Muscle of leg (tissue), 3 donors: ENCODE measurements at regions not wholly inside any gene's neighbourhood (a gene's known extent, or its start where the extent isn't known, plus 50 kb on each side); places are given as distances from the start of the nearest gene placed in this dataset.
A peak's percentile ranks its signal among the peaks of the same experiment; 100 is the strongest.

Experiments used
- DNase-seq: peaks from one replicate; pipeline ENCODE4 v3.0.0; 2013
- H3K27ac ChIP-seq: one replicate; pipeline ENCODE4 v1.5.1; 2013; ENCODE audit warnings: mild to moderate bottlenecking, low read length, control low read depth
- H3K27me3 ChIP-seq: one replicate; pipeline ENCODE4 v1.6.1; 2013; ENCODE audit warnings: low read length; ENCODE audit not compliant: control insufficient read depth, insufficient read depth
- H3K36me3 ChIP-seq: one replicate; pipeline ENCODE4 v1.6.1; 2013; ENCODE audit warnings: low read length; ENCODE audit not compliant: control insufficient read depth, insufficient read depth
- H3K4me1 ChIP-seq: one replicate; pipeline ENCODE4 v1.6.1; 2013; ENCODE audit warnings: low read length; ENCODE audit not compliant: control insufficient read depth, insufficient read depth
- H3K4me3 ChIP-seq: one replicate; pipeline ENCODE4 v1.5.1; 2013; ENCODE audit warnings: low read length, control low read depth
- H3K9me3 ChIP-seq: replicated peaks from 2 replicates; pipeline ENCODE4 v1.6.1; 2013; ENCODE audit warnings: low read depth, low read length; ENCODE audit not compliant: control insufficient read depth
- WGBS: methylation state at CpG from one replicate; pipeline ENCODE4 v1.1.5; 2013; ENCODE audit warnings: missing lambda C conversion rate; ENCODE audit not compliant: insufficient coverage; 5-methylcytosine and 5-hydroxymethylcytosine counted together

GRCh38 chr9:135260221-135261180, 173.0 kb downstream of the OLFM1 start:
- Histone ChIP-seq H3K4me3 (no peak overlapping the region), H3K36me3 (no peaks in the 10 kb centered on the region), H3K27me3 (peaks cover 12% of the 10 kb centered on the region), H3K4me1 (peaks cover 4% of the 10 kb centered on the region), H3K9me3 (no peaks in the 10 kb centered on the region), H3K27ac (no peak overlapping the region)
- peak; percentile 25 for DNase-seq
- WGBS, result 38% methylated on average over 25 of the region's 35 CpGs

- H3K27me3 ChIP-seq, result peaks cover 20% of the 10 kb centered on the region
- H3K4me3 ChIP-seq, result no peak overlapping the region
- WGBS, result 30% methylated on average over 4 of the region's 7 CpGs
- H3K9me3 ChIP-seq, result no peaks in the 10 kb centered on the region
- DNase-seq, result no peak
- peaks cover 4% of the 10 kb centered on the region for H3K4me1 ChIP-seq
- no peak overlapping the region for H3K27ac ChIP-seq
- no peaks in the 10 kb centered on the region for H3K36me3 ChIP-seq
These were observed 174.8 kb downstream of the OLFM1 start for GRCh38 chr9:135262248-135262647.

- peaks cover 4% of the 10 kb centered on the region for H3K4me1 ChIP-seq
- peaks cover 29% of the 10 kb centered on the region for H3K27me3 ChIP-seq
- no peak overlapping the region for H3K27ac ChIP-seq
- no peak overlapping the region for H3K4me3 ChIP-seq
- H3K36me3 ChIP-seq, result no peaks in the 10 kb centered on the region
- 83% methylated on average over 3 of the region's 5 CpGs for WGBS
- DNase-seq, result no peak
- no peaks in the 10 kb centered on the region for H3K9me3 ChIP-seq
These were observed 176.0 kb downstream of the OLFM1 start for GRCh38 chr9:135263511-135263910.

GRCh38 chr9:135265931-135266330, 178.5 kb downstream of the OLFM1 start:
- WGBS, result 56% methylated on average over 4 of the region's 10 CpGs
- DNase-seq, result no peak
- peaks cover 22% of the 10 kb centered on the region for H3K27me3 ChIP-seq

GRCh38 chr9:135267191-135267809, 179.8 kb downstream of the OLFM1 start:
- no peaks in the 10 kb centered on the region for H3K36me3 ChIP-seq
- H3K27ac ChIP-seq, result no peak overlapping the region
- H3K4me1 ChIP-seq, result no peaks in the 10 kb centered on the region
- no peak overlapping the region for H3K4me3 ChIP-seq
- H3K27me3 ChIP-seq, result peaks cover 24% of the 10 kb centered on the region
- H3K9me3 ChIP-seq, result no peaks in the 10 kb centered on the region
- 57% methylated on average over 19 of the region's 19 CpGs for WGBS
- DNase-seq, result no peak

More at GRCh38 chr9:135265931-135266330, 178.5 kb downstream of the OLFM1 start:
- no peak overlapping the region for H3K27ac ChIP-seq
- no peak overlapping the region for H3K4me3 ChIP-seq
- H3K4me1 ChIP-seq, result no peaks in the 10 kb centered on the region
- no peaks in the 10 kb centered on the region for H3K36me3 ChIP-seq
- H3K9me3 ChIP-seq, result no peaks in the 10 kb centered on the region

GRCh38 chr9:135268031-135268430, 180.6 kb downstream of the OLFM1 start:
- no peak overlapping the region for H3K4me3 ChIP-seq
- no peak overlapping the region for H3K27ac ChIP-seq
- no peaks in the 10 kb centered on the region for H3K36me3 ChIP-seq
- DNase-seq, result no peak
- peaks cover 27% of the 10 kb centered on the region for H3K27me3 ChIP-seq
- H3K9me3 ChIP-seq, result no peaks in the 10 kb centered on the region
- 24% methylated on average over 10 of the region's 12 CpGs for WGBS
- peaks cover 3% of the 10 kb centered on the region for H3K4me1 ChIP-seq

GRCh38 chr9:135268981-135269380, 181.5 kb downstream of the OLFM1 start:
- Histone ChIP-seq H3K27ac (no peak overlapping the region), H3K9me3 (no peaks in the 10 kb centered on the region), H3K36me3 (no peaks in the 10 kb centered on the region), H3K4me3 (no peak overlapping the region), H3K4me1 (peaks cover 4% of the 10 kb centered on the region), H3K27me3 (peaks cover 30% of the 10 kb centered on the region)
- 93% methylated on average over 5 of the region's 6 CpGs for WGBS
- no peak for DNase-seq

- Histone ChIP-seq H3K4me3 (no peak overlapping the region), H3K27me3 (peaks cover 30% of the 10 kb centered on the region), H3K27ac (no peak overlapping the region), H3K4me1 (peaks cover 5% of the 10 kb centered on the region), H3K9me3 (no peaks in the 10 kb centered on the region), H3K36me3 (no peaks in the 10 kb centered on the region)
- no peak for DNase-seq
- WGBS, result 64% methylated on average over 14 of the region's 20 CpGs
These were observed 182.7 kb downstream of the OLFM1 start for GRCh38 chr9:135269912-135270830.

- H3K4me1 ChIP-seq, result peaks cover 16% of the 10 kb centered on the region
- no peak overlapping the region for H3K4me3 ChIP-seq
- DNase-seq, result no peak
- 87% methylated on average over 18 of the region's 19 CpGs for WGBS
- H3K27ac ChIP-seq, result no peak overlapping the region
- H3K36me3 ChIP-seq, result no peaks in the 10 kb centered on the region
- H3K9me3 ChIP-seq, result no peaks in the 10 kb centered on the region
- H3K27me3 ChIP-seq, result peaks cover 28% of the 10 kb centered on the region
These were observed 184.0 kb downstream of the OLFM1 start for GRCh38 chr9:135271425-135271824.
